ENCODE measurements at regions not wholly inside any gene's neighbourhood (a gene's known extent, or its start where the extent isn't known, plus 50 kb on each side); places are given as distances from the start of the nearest gene placed in this dataset.

GRCh38 chr9:19675492-19675891, 113.3 kb downstream of the SLC24A2 start:
- TF ChIP-seq POLR2AphosphoS5 (IDR thresholded peaks at IDR 0.05; ENCODE audit: low read depth, low read length) (no peak), POLR2A (IDR thresholded peaks at IDR 0.05; ENCODE audit: low read depth, low read length) (no peak)
